GM20000 (cell line): ENCODE measurements at regions not wholly inside any gene's neighbourhood (a gene's known extent, or its start where the extent isn't known, plus 50 kb on each side); places are given as distances from the start of the nearest gene placed in this dataset.

Source experiments
- DNase-seq: peaks from one replicate; pipeline ENCODE4 v3.0.0; 2012; ENCODE audit warnings: low spot score
- TF ChIP-seq, protein P1 (sequence below): IDR thresholded peaks from 2 replicates; pipeline ENCODE4 v1.5.1; 2012; ENCODE audit warnings: mild to moderate bottlenecking, control low read depth; ENCODE audit errors: extremely low read depth, missing control alignments

DNA sequence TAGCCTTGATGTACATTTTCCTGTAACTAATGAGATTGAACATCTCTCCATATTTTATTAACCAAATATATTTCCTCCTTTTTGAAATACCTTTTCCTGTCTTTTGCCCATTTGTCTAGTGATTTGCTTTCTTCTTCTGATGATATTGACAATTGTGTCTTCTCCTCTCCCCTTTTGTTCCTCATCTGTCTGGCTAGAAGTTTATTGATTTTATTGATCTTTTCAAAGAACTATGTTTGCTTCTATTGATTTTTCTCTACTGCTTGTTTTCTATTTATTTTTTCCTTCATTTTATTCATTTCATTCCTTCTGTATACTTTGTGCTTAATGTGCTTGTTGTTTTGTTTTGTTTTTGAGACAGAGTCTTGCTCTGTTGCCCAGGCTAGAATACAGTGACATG lies 181.4 kb upstream of the SMIM23 start:
- TF ChIP-seq, protein P1, sequence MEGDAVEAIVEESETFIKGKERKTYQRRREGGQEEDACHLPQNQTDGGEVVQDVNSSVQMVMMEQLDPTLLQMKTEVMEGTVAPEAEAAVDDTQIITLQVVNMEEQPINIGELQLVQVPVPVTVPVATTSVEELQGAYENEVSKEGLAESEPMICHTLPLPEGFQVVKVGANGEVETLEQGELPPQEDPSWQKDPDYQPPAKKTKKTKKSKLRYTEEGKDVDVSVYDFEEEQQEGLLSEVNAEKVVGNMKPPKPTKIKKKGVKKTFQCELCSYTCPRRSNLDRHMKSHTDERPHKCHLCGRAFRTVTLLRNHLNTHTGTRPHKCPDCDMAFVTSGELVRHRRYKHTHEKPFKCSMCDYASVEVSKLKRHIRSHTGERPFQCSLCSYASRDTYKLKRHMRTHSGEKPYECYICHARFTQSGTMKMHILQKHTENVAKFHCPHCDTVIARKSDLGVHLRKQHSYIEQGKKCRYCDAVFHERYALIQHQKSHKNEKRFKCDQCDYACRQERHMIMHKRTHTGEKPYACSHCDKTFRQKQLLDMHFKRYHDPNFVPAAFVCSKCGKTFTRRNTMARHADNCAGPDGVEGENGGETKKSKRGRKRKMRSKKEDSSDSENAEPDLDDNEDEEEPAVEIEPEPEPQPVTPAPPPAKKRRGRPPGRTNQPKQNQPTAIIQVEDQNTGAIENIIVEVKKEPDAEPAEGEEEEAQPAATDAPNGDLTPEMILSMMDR, result no peak
- no peak for DNase-seq

GRCh38 chr5:171606414-171607024 lies 179.1 kb upstream of the SMIM23 start:
- TF ChIP-seq, protein P1, result no peak
- no peak for DNase-seq

DNA sequence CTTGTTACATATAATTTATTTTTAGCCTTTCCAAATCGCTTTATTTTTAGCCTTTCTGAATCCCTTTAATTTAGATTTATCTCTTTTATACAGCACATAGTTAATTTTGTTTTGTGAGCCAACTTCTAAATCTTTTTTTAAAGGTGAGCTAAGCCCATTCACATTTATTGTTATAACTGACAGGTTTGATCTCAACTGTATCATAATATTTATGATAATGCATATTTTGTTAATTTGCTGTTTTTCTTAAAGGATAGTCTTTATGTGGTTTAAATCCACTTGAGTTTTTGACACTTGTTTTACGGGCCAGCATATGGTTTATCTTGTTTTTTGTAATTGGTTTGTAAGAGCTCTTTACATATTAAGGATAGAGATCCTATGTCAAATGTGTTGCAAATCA lies 177.8 kb upstream of the SMIM23 start:
- no peak for DNase-seq
- TF ChIP-seq, protein P1, result no peak

DNA sequence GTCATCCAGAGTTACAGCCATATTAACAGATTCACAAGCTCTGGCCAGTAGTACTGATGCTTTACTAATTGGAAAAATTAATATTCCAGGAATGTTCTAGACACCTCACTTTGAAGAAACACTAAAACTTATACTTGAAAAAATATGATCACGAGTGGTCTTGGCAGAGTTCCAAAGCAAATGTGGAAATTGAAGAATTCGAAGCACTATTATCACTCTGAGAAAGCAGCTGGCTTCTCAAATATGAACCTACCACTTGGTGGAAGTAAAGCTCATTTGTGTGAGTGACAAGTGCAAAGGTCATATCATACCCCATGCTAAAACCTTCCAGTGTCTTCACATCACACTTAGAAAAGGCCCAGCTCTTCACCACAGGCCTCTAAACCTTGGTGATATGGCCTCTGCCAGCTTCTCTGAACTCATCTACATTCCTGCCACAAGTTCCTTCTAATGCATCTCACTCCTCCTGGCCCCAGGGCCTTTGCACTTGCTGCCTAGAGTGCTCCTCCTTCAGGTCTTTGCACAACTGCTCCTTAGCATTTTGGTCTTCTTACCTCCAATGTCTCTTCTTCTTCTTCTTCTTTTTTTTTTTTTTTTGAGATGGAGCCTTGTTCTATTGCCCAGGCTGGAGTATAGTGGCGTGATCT lies 175.7 kb upstream of the SMIM23 start:
- TF ChIP-seq, protein P1, result no peak
- DNase-seq, result no peak

DNA sequence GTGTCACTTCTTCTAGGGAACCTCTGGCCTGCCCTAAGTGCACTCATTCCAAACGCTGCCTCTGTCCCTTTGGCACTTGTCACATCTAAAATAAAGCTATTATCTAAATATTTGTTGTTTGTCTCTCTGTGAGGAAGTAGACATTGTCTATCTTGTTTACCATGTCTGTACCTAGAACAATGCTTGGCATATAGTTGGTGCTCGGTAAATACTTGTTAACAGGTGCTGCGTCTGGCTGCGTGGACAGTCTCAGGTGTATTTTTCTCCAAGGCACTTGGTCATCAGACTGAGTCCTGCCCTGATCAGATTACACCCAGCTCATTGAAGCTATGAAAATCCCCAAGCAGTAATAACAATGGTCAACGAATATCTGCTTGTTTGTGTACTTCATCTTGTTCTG lies 174.9 kb upstream of the SMIM23 start:
- no peak for DNase-seq
- TF ChIP-seq, protein P1, result no peak

DNA sequence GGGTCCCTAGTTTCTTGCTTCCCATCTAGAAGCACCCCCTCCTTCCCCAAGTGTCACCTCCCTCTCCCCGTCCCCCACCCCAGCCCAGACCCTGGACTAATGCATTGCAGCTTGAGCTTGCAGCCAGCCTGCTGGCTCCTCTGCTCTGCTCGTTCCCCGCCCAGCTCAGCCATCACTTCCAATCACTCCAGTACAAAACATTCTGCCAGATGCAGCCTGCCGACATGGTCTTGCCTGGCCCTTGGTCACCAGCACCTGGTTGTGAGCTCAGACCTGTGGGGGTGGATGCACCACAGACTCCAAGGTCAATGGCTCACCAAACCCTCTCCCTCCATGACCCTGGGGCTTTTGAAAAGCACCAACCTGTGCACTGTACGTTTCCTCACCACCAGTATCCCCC lies 172.9 kb upstream of the SMIM23 start:
- TF ChIP-seq, protein P1, result no peak
- no peak for DNase-seq

DNA sequence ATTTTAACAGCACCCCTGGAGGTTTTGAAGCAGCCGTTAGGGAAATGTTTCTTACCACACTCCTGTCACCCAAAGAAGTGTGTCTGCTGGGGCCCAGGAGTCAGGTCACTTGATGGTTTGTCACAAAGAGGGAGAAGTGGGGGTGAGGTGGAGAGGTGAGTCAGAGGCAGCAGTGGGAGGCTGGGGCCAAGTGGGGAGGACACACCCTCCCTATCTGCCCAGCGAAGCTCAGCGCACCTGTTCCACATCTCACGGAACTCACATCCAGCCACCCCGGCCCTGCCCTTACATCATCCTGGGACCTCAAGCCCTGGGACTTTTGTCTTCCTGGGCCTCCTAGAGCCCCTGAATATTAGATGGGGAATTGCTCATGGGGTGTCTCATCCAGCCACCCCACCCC lies 171.1 kb upstream of the SMIM23 start:
- no peak for DNase-seq
- TF ChIP-seq, protein P1, result no peak
